GM19468 (cell line): ENCODE measurements at regions not wholly inside any gene's neighbourhood (a gene's known extent, or its start where the extent isn't known, plus 50 kb on each side); places are given as distances from the start of the nearest gene placed in this dataset.
"Not testable (repeated sequence)": the region's sequence is repeated elsewhere in the genome, so short reads cannot be mapped to it uniquely, and the experiment has no call there.

Source experiments
- ATAC-seq: cut with Tn5 transposase; IDR thresholded peaks from one replicate; pipeline ENCODE4 v1.9.1; 2021; ENCODE audit warnings: mild to moderate bottlenecking, moderate library complexity, moderate number of reproducible peaks; ENCODE audit not compliant: unreplicated experiment; ENCODE audit errors: extremely low read depth

GRCh38 chr3:118525077-118525476 is 509.6 kb downstream of the IGSF11 start:
- no peak for ATAC-seq

GRCh38 chr3:118526758-118527513 is 507.7 kb downstream of the IGSF11 start:
- no peak for ATAC-seq

GRCh38 chr3:118527514-118528044 is 507.1 kb downstream of the IGSF11 start:
- no peak for ATAC-seq

- no peak for ATAC-seq
Observed at GRCh38 chr3:118529554-118529953, 505.1 kb downstream of the IGSF11 start.

GRCh38 chr3:118530350-118530922 is 504.2 kb downstream of the IGSF11 start:
- ATAC-seq: no peak

- not testable (repeated sequence) for ATAC-seq
Observed at GRCh38 chr3:118530927-118531356, 503.7 kb downstream of the IGSF11 start.

GRCh38 chr3:118531816-118532215 is 502.8 kb downstream of the IGSF11 start:
- no peak for ATAC-seq

GRCh38 chr3:118533676-118534075 is 501.0 kb downstream of the IGSF11 start:
- ATAC-seq: no peak

GRCh38 chr3:118534519-118534918 is 500.1 kb downstream of the IGSF11 start:
- ATAC-seq: no peak

- ATAC-seq: no peak
Observed at GRCh38 chr3:118536764-118537163, 497.9 kb downstream of the IGSF11 start.

GRCh38 chr3:118537454-118537853 is 497.2 kb downstream of the IGSF11 start:
- no peak for ATAC-seq

- ATAC-seq: no peak
Observed at GRCh38 chr3:118538187-118538586, 496.5 kb downstream of the IGSF11 start.

GRCh38 chr3:118539820-118540447 is 494.7 kb downstream of the IGSF11 start:
- not testable (repeated sequence) for ATAC-seq

GRCh38 chr3:118540448-118540821 is 494.2 kb downstream of the IGSF11 start:
- not testable (repeated sequence) for ATAC-seq

- ATAC-seq: no peak
Observed at GRCh38 chr3:118540826-118541225, 493.8 kb downstream of the IGSF11 start.

- no peak for ATAC-seq
Observed at GRCh38 chr3:118541796-118542195, 492.9 kb downstream of the IGSF11 start.

- ATAC-seq: no peak
Observed at GRCh38 chr3:118543832-118544231, 490.8 kb downstream of the IGSF11 start.

GRCh38 chr3:118544458-118544857 is 490.2 kb downstream of the IGSF11 start:
- no peak for ATAC-seq

- no peak for ATAC-seq
Observed at GRCh38 chr3:118548434-118548833, 486.2 kb downstream of the IGSF11 start.

GRCh38 chr3:118550122-118550521 is 484.5 kb downstream of the IGSF11 start:
- no peak for ATAC-seq

GRCh38 chr3:118550556-118550955 is 484.1 kb downstream of the IGSF11 start:
- ATAC-seq: no peak
